ENCODE measurements at regions not wholly inside any gene's neighbourhood (a gene's known extent, or its start where the extent isn't known, plus 50 kb on each side); places are given as distances from the start of the nearest gene placed in this dataset.

- Histone ChIP-seq H2AK9ac (replicated peaks; ENCODE audit: low read depth, low read length, poor library complexity) (no peak overlapping the region), H2AFZ (replicated peaks; ENCODE audit: low read length, poor library complexity) (no peak overlapping the region), H3K36me3 (ENCODE audit: control insufficient read depth, insufficient read depth, low read length) (no peaks in the 10 kb centered on the region), H3K4ac (ENCODE audit: low read depth, low read length) (no peak overlapping the region), H3K79me1 (ENCODE audit: low read depth in 1 of 2, low read length in 2 of 2) (no peaks in the 10 kb centered on the region), H3K4me1 (ENCODE audit: control insufficient read depth, insufficient read depth, low read length) (no peaks in the 10 kb centered on the region), H3K56ac (ENCODE audit: extremely low read depth, insufficient read depth, low read length) (no peak overlapping the region), H2BK5ac (ENCODE audit: low read depth, low read length, poor library complexity, severe bottlenecking) (no peak overlapping the region), H4K91ac (ENCODE audit: insufficient read depth, low read depth, low read length) (no peak overlapping the region), H3K4me3 (ENCODE audit: insufficient read depth, low read depth, low read length) (no peak overlapping the region), H2AK5ac (ENCODE audit: low read depth, low read length) (no peak overlapping the region), H3K9ac (ENCODE audit: low read depth, low read length) (no peak overlapping the region), H3K9me3 (ENCODE audit: control insufficient read depth, insufficient read depth, low read length) (peaks cover 11% of the 10 kb centered on the region), H2BK15ac (ENCODE audit: low read depth, low read length) (no peak overlapping the region), H3K27me3 (ENCODE audit: control insufficient read depth, insufficient read depth, low read length) (no peaks in the 10 kb centered on the region), H3K14ac (replicated peaks; ENCODE audit: low read depth, low read length) (no peak overlapping the region), H3K4me2 (ENCODE audit: low read depth, low read length) (no peak overlapping the region), H4K5ac (ENCODE audit: low read depth, low read length) (no peak overlapping the region), H4K20me1 (ENCODE audit: insufficient read depth, low read length) (no peaks in the 10 kb centered on the region), H3K23ac (ENCODE audit: low read depth, low read length) (no peak overlapping the region), H2BK20ac (ENCODE audit: low read depth, low read length) (no peak overlapping the region), H3K9me1 (ENCODE audit: insufficient read depth, low read length) (no peaks in the 10 kb centered on the region), H4K8ac (ENCODE audit: low read depth in 2 of 2, low read length in 2 of 2) (no peak overlapping the region), H3K27ac (ENCODE audit: insufficient read depth, low read length) (no peak overlapping the region), H3K18ac (ENCODE audit: low read depth, low read length) (no peak overlapping the region), H2BK120ac (ENCODE audit: low read depth, low read length) (no peak overlapping the region)
- ATAC-seq (ENCODE audit: low read depth) = no peak
- ChIA-PET POLR2A (ENCODE audit: unreplicated experiment) (no interaction called here), CTCF (no interaction called here)
- intact Hi-C loops (cut with micrococcal nuclease) = no loop called here
- TF ChIP-seq FOS (IDR thresholded peaks at IDR 0.05; ENCODE audit: low read depth, low read length) (no peak), POLR2A (IDR thresholded peaks at IDR 0.05; ENCODE audit: low read depth, low read length) (no peak), NFE2L2 (IDR thresholded peaks at IDR 0.05; ENCODE audit: low read depth, low read length) (no peak), RCOR1 (IDR thresholded peaks at IDR 0.05; ENCODE audit: insufficient replicate concordance, low read length) (no peak), BHLHE40 (IDR thresholded peaks at IDR 0.05; ENCODE audit: low read depth, low read length) (no peak), CTCF (conservative IDR thresholded peaks at IDR 0.05; ENCODE audit: low read depth, low read length) (no peak), ELK1 (IDR thresholded peaks at IDR 0.05; ENCODE audit: borderline replicate concordance, low read depth, low read length) (no peak), RAD21 (IDR thresholded peaks at IDR 0.05; ENCODE audit: low read length) (no peak), MXI1 (IDR thresholded peaks at IDR 0.05; ENCODE audit: borderline replicate concordance, low read depth, low read length) (no peak), SMC3 (IDR thresholded peaks at IDR 0.05; ENCODE audit: low read depth, low read length) (no peak), RFX5 (IDR thresholded peaks at IDR 0.05; ENCODE audit: low read depth, low read length) (no peak), CHD1 (IDR thresholded peaks at IDR 0.05; ENCODE audit: low read depth, low read length) (no peak), MAZ (IDR thresholded peaks at IDR 0.05; ENCODE audit: borderline replicate concordance, low read depth, low read length) (no peak), CEBPB (IDR thresholded peaks at IDR 0.05; ENCODE audit: low read depth, low read length) (no peak), USF2 (IDR thresholded peaks at IDR 0.05; ENCODE audit: low read depth, low read length) (no peak)
- no TSS peak for BruUV-seq (replicated peaks)
- dilution Hi-C loops (cut with HindIII; ENCODE audit: low sequenced_read_pairs, unreplicated experiment) = no loop called here
- DNase-seq = no peak
- in situ Hi-C loops (cut with MboI; ENCODE audit: low sequenced_read_pairs) = no loop called here
- WGBS, 2 experiments (ENCODE audit: extremely low coverage in 2 of 2, insufficient read length in 1 of 2) = 88% methylated on average over 12 of the region's 58 CpGs; no CpG with 5 or more reads in 1 of the 2 experiments
These were observed 1060.2 kb downstream of the TECRL start for GRCh38 chr4:63348735-63349673.

All from IMR-90 (cell line).